B cell (primary cell): ENCODE measurements at regions not wholly inside any gene's neighbourhood (a gene's known extent, or its start where the extent isn't known, plus 50 kb on each side); places are given as distances from the start of the nearest gene placed in this dataset.

ENCODE experiments used
- ATAC-seq: fragments of 200-7000 bp; cut with Tn5 transposase; one replicate; pipeline ENCODE4 v1.10.0; 2021; ENCODE audit warnings: low read depth, mild to moderate bottlenecking, moderate number of reproducible peaks, moderate library complexity
- CTCF ChIA-PET: fragments of 350-600 bp; sonication (Branson Sonifier 250); formaldehyde crosslinking; loops from one replicate; lab custom pipeline; 2021; ENCODE audit warnings: antibody characterized with exemption, inconsistent platforms; lab: Charles Lee
- POLR2A ChIA-PET: fragments of 350-600 bp; sonication (Branson Sonifier 250); formaldehyde crosslinking; loops from one replicate; lab custom pipeline; 2021; ENCODE audit warnings: antibody characterized with exemption; lab: Charles Lee
- DNase-seq: peaks from one replicate; pipeline ENCODE4 v3.0.0; 2013
- H2AFZ ChIP-seq: 2 replicates; pipeline ENCODE4 v1.6.1; 2012; ENCODE audit warnings: mild to moderate bottlenecking, low read depth, low read length; ENCODE audit not compliant: insufficient read depth, poor library complexity, severe bottlenecking
- H3K27ac ChIP-seq, 2 donors: 1 replicate in 1 of 2; 2 replicates in 1 of 2; pipeline ENCODE4 v1.5.1; 2012 to 2013; ENCODE audit warnings: low read length in 2 of 2, mild to moderate bottlenecking in 2 of 2, moderate library complexity in 1 of 2
- H3K27me3 ChIP-seq, 4 experiments: fragments of 200-600 bp in 1 of 4; sonication (generic) in 1 of 4; replicated peaks in 1 of 4; 1 replicate in 2 of 4; 2 replicates in 2 of 4; pipeline versions ENCODE4 v1.6.1 to v1.7.0; 2013 to 2016; ENCODE audit warnings: low read length in 3 of 4, mild to moderate bottlenecking in 2 of 4, mixed read lengths in 1 of 4, moderate library complexity in 1 of 4; ENCODE audit not compliant: insufficient read depth in 4 of 4, control insufficient read depth in 3 of 4; ENCODE audit errors: control extremely low read depth in 1 of 4
- H3K36me3 ChIP-seq, 2 experiments: replicated peaks in 1 of 2; 1 replicate in 1 of 2; 2 replicates in 1 of 2; pipeline versions ENCODE4 v1.6.1 to v1.7.1; 2013; ENCODE audit warnings: low read length in 1 of 2; ENCODE audit not compliant: insufficient read depth in 2 of 2, control insufficient read depth in 1 of 2; ENCODE audit errors: control extremely low read depth in 1 of 2, extremely low read depth in 1 of 2
- H3K4me1 ChIP-seq, 2 donors: fragments of 200-600 bp in 1 of 2; sonication (generic) in 1 of 2; 1 replicate in 1 of 2; 2 replicates in 1 of 2; pipeline versions ENCODE4 v1.5.1 to v1.6.1; 2013 to 2017; ENCODE audit warnings: low read length in 2 of 2; ENCODE audit not compliant: control insufficient read depth in 2 of 2, insufficient read depth in 2 of 2
- H3K4me2 ChIP-seq: replicated peaks from 2 replicates; pipeline ENCODE3; 2012; ENCODE audit warnings: mild to moderate bottlenecking, low read depth, low read length; ENCODE audit not compliant: poor library complexity, severe bottlenecking
- H3K4me3 ChIP-seq, 5 experiments: fragments of 200-600 bp in 1 of 5; sonication (generic) in 1 of 5; 1 replicate in 3 of 5; 2 replicates in 2 of 5; pipeline versions ENCODE4 v1.5.1 to v1.7.0; 2011 to 2016; ENCODE audit warnings: low read length in 4 of 5, mild to moderate bottlenecking in 4 of 5, low read depth in 2 of 5, control low read depth in 1 of 5, moderate library complexity in 1 of 5; ENCODE audit not compliant: insufficient read depth in 1 of 5; ENCODE audit errors: control extremely low read depth in 1 of 5, extremely low read depth in 1 of 5
- H3K79me2 ChIP-seq: fragments of 200-600 bp; sonication (generic); one replicate; pipeline ENCODE4 v1.6.0; 2016; ENCODE audit warnings: low read length; ENCODE audit not compliant: control insufficient read depth, insufficient read depth
- H3K9ac ChIP-seq: fragments of 200-600 bp; sonication (generic); 2 replicates; pipeline ENCODE4 v1.6.1; 2017; ENCODE audit warnings: mild to moderate bottlenecking, low read length, moderate library complexity
- H3K9me3 ChIP-seq, 3 donors: one replicate each; pipeline versions ENCODE4 v1.6.1 to v1.7.1; 2013; ENCODE audit warnings: low read length in 2 of 3; ENCODE audit not compliant: control insufficient read depth in 2 of 3, insufficient read depth in 1 of 3; ENCODE audit errors: control extremely low read depth in 1 of 3
- H4K20me1 ChIP-seq: 2 replicates; pipeline ENCODE4 v1.6.0; 2012; ENCODE audit warnings: mild to moderate bottlenecking, low read length; ENCODE audit not compliant: insufficient read depth, control insufficient read depth, poor library complexity, severe bottlenecking
- H3K27ac Mint-ChIP-seq: one replicate; pipeline ENCODE4 v1.8.0; 2021; ENCODE audit warnings: mixed read lengths
- H3K27me3 Mint-ChIP-seq: one replicate; pipeline ENCODE4 v1.8.0; 2021; ENCODE audit warnings: mixed read lengths
- H3K4me1 Mint-ChIP-seq: one replicate; pipeline ENCODE4 v1.8.0; 2021; ENCODE audit warnings: mixed read lengths
- H3K4me3 Mint-ChIP-seq: one replicate; pipeline ENCODE4 v1.8.0; 2021; ENCODE audit warnings: mixed read lengths
- H3K9me3 Mint-ChIP-seq: one replicate; pipeline ENCODE4 v1.8.0; 2022; ENCODE audit warnings: mixed read lengths; ENCODE audit not compliant: insufficient read depth
- CTCF ChIP-seq: fragments of 200-600 bp; IDR thresholded peaks from one replicate; pipeline ENCODE4 v1.8.0; 2022; ENCODE audit warnings: antibody characterized with exemption, mild to moderate bottlenecking
- EZH2 ChIP-seq: IDR thresholded peaks from 2 replicates; pipeline ENCODE4 v1.6.1; 2012; ENCODE audit warnings: borderline replicate concordance, low read depth, mild to moderate bottlenecking, moderate library complexity, low read length; ENCODE audit not compliant: insufficient read depth, poor library complexity, severe bottlenecking
- WGBS: methylation state at CpG from one replicate; pipeline ENCODE4 v1.1.5; 2013; ENCODE audit warnings: missing lambda C conversion rate; ENCODE audit not compliant: insufficient coverage; 5-methylcytosine and 5-hydroxymethylcytosine counted together
- intact Hi-C: fragments of 100-400 bp; cut with micrococcal nuclease; formaldehyde crosslinking; loops from one replicate; pipeline ENCODE4 v1.10.0; 2022

GRCh38 chr17:77379832-77380231 is 239.1 kb downstream of the SEC14L1 start:
- no peak for TF ChIP-seq EZH2
- TF ChIP-seq CTCF = no peak
- intact Hi-C loops = no loop called here
- H4K20me1 ChIP-seq = no peaks in the 10 kb centered on the region
- H3K4me2 ChIP-seq = no peak overlapping the region
- peaks cover 59% of the 10 kb centered on the region for H3K79me2 ChIP-seq
- H3K27me3 ChIP-seq = no peaks in the 10 kb centered on the region
- H3K9ac ChIP-seq = no peak overlapping the region
- ATAC-seq (no peak), DNase-seq (no peak)
- Mint-ChIP-seq H3K4me3 (no peak overlapping the region), H3K27ac (no peak overlapping the region), H3K4me1 (peaks cover 43% of the 10 kb centered on the region), H3K27me3 (no peaks in the 10 kb centered on the region), H3K9me3 (no peaks in the 10 kb centered on the region)
- ChIA-PET CTCF (no interaction called here), POLR2A (no interaction called here)
- WGBS = 89% methylated on average over 4 of the region's 6 CpGs
- no peaks in the 10 kb centered on the region for H3K9me3 ChIP-seq
- H3K36me3 ChIP-seq = no peaks in the 10 kb centered on the region
- no peak overlapping the region for H3K27ac ChIP-seq
- H3K4me1 ChIP-seq = peaks cover 25 to 56% of the 10 kb centered on the region in 2 donors
- no peak overlapping the region for H2AFZ ChIP-seq
- no peak overlapping the region for H3K4me3 ChIP-seq

GRCh38 chr17:77380395-77381184 is 239.8 kb downstream of the SEC14L1 start:
- Histone ChIP-seq H3K4me2 (no peak overlapping the region), H3K9me3 (no peaks in the 10 kb centered on the region), H3K9ac (no peak overlapping the region), H2AFZ (no peak overlapping the region), H3K27me3 (no peaks in the 10 kb centered on the region), H3K4me3 (no peak overlapping the region), H3K27ac (no peak overlapping the region), H3K36me3 (no peaks in the 10 kb centered on the region), H3K79me2 (peaks cover 54% of the 10 kb centered on the region), H3K4me1 (peaks cover 17 to 48% of the 10 kb centered on the region in 2 donors), H4K20me1 (no peaks in the 10 kb centered on the region)
- Mint-ChIP-seq H3K4me3 (no peak overlapping the region), H3K4me1 (peaks cover 35% of the 10 kb centered on the region), H3K27ac (no peak overlapping the region), H3K9me3 (no peaks in the 10 kb centered on the region), H3K27me3 (no peaks in the 10 kb centered on the region)
- ATAC-seq (no peak), DNase-seq (no peak)
- CTCF ChIA-PET = no interaction called here
- 81% methylated on average over 4 of the region's 11 CpGs for WGBS
- POLR2A ChIA-PET = interaction anchor here (0.7 kb wide), 1 partner anchor 11 kb away, joined by 3 read pairs; no protein-coding TSS in a partner anchor
- TF ChIP-seq EZH2 (no peak), CTCF (no peak)
- intact Hi-C loops = no loop called here
